NCI-H82 (cell line): ENCODE measurements at regions not wholly inside any gene's neighbourhood (a gene's known extent, or its start where the extent isn't known, plus 50 kb on each side); places are given as distances from the start of the nearest gene placed in this dataset.

ENCODE experiments used
- DNase-seq: peaks from one replicate; lab custom pipeline; 2025; lab: John Stamatoyannopoulos, UW

DNA sequence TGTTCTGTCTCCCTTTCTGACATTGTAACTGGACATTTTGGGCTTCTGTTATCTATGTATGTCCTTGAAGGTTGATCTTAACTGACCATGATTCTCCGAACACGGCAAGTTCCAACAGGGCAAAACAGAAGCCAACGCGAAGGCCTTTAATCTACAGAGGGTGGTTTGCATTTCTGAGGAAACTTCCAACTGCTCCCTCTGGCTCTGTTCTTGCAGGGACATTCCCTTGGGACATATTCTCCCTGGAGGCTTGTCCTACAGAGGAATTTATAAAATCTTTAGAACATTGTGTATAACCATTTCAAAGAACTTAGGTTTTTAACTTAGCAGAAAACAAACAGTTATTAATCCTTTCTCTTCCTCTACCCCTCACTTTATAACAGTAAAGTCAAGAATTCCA, 189.0 kb upstream of the CDYL start:
- DNase-seq: no peak

DNA sequence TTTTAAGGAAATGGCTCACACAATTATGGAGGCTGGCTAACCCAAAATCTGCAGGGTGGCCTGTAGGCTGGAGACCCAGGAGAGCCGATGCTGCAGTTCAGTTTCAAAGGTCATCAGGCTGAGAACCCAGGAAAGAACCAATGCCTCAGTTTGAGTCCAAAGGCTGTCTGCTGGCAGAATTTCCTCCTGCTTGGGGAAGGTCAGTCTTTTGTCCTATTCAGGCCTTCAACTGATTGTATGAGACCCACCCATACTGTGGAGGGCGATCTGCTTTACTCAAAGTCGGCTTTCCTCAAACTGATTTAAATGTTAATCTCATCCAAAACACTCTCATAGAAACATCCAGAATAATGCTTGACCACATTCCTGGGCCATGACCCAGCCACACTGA, 189.7 kb upstream of the CDYL start:
- DNase-seq: no peak

GRCh38 chr6:4585682-4586468, 190.3 kb upstream of the CDYL start:
- no peak for DNase-seq

DNA sequence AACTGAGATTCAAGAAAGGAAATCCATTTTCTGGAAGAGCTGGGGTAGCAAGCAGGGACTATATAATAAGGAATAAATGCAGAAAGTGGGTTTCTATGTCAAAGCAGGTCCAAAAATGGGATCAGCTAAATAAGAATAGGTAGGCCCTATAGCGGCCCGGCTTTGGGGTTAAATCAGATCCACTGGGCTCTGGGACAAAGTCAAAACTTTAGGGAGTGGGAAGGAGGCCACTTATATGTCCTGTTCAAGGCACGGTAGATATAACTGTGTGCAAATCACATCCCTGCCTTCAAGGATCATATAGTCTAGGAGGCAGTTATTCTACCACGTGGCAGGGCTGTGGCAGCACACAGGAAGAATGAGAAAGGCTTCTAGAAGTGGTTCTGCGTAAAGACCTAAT, 191.4 kb upstream of the CDYL start:
- DNase-seq: no peak

DNA sequence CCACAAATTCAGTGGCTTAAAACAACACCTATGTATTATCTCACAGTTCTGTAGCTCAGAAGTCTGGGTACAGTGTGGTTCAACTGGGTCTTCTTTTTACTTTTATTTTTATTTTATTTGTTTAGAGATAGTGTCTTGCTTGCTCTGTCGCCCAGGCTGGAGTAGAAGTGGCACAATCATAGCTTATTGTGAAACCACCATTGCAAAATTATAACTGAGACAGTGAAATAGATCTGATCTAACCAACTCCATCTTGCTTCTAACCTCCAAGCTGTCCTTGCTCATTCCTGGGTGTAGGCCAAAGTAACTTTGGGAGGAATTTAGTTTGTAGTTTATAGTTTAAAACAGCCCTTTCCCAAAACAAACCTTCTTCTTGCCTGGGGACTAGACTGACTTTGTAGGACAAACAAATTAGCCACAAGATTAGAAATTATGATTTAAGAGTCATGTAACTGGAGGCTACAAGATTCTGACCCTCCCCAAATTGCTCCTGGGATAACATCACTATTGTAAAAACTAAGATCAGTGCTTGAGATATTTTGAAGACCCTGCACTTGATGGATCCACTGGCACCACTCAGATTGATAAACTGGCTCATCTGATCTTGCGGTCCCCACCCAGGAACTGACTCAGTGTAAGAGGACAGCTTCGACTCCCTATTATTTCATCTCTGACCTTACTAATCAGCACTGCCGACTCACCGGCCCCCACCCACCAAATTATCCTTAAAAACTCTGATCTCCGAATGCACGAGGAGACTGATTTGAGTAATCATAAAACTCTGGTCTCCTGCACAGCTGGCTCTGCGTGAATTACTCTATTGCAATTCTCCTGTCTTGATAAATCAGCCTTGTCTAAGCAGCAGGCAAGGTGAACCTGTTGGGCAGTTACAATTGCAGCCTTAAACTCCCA, 193.4 kb upstream of the CDYL start:
- no peak for DNase-seq

GRCh38 chr6:4581468-4582385, 194.5 kb upstream of the CDYL start:
- no peak for DNase-seq

DNA sequence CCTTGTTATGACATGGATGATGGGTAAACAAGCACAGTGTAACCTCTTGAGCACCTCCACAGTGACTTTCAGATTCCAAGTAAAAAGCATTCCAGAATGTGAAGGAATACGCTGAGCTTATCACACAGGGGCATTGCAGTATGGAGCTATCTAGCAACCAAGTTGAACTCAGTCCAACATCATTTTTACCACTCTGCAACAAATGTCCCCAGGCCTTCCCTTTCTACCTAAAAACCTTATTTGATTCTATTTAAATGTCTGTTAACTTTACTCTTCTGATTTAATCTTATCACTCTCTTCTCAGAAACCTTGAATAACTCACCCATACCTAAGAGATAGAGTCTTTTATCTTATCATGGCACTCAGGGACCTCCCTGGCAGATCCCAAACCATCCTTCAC, 195.8 kb upstream of the CDYL start:
- no peak for DNase-seq

DNA sequence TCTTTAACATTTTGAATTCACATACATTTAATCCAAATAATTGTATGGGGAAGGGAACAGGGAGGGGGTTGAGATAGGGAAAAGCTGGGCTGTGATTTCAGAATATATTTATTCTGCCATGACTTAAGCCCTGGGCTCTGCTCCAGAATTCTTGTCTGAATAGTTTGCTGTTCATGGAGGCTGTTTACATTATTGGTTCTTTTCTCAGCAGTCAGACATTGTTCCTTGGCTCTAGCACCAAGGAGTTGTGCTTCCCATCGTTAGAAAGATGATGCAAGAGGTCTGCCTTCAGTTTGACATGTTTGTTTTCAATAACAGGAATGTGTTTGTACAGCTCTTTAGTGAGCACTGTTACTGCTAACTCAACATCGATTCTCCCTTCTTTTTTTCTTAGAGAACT, 198.8 kb upstream of the CDYL start:
- no peak for DNase-seq

DNA sequence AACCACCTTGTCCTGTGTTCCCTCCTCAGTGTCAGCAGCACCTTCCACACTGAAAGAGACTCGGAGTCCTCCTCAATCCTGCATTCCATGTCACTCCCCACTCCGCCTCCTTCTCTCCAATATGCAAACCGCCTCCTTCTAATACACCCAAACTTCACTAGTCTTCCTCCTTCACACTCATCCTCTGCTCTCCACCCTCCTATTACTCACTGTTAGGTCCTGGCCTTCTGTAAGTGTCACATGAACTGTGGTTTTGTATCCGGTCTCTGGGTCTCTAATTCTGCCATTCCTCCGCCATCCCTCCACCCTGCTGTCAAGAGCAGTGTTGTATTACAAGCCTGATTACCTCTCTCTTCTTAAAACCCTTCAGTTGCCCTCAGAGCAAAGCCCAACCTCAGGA, 200.5 kb upstream of the CDYL start:
- no peak for DNase-seq

GRCh38 chr6:4574007-4574406, 202.2 kb upstream of the CDYL start:
- DNase-seq: no peak

- DNase-seq: no peak
Observed at GRCh38 chr6:4571011-4571410, 205.2 kb upstream of the CDYL start.

GRCh38 chr6:4568138-4568537, 208.1 kb upstream of the CDYL start:
- no peak for DNase-seq

- no peak for DNase-seq
Observed at GRCh38 chr6:4567141-4567540, 209.1 kb upstream of the CDYL start.

GRCh38 chr6:4565301-4566250, 210.6 kb upstream of the CDYL start:
- DNase-seq: no peak

DNA sequence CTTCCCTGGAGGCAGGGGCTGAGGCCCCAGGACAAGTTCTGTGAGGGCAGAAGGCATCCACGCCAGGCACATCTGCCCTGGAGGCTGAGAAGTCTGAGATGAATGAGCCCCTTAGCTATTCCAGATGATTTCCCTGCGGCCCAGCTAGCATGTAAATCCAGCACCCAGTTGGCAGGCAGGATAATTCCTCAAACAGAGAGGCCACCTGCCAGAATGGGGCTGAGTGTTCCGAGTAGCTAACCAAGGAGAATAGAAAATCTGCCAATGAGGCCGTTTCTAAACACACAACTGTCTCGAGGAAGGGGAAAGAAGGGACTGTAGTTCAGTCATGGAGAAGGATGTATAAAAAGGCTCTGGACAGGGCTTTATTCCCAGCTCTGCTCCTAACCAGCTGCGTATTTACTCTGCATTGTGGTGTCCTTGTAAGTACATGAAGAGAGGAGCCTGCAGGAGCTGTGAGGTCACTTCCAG, 211.4 kb upstream of the CDYL start:
- DNase-seq: no peak

DNA sequence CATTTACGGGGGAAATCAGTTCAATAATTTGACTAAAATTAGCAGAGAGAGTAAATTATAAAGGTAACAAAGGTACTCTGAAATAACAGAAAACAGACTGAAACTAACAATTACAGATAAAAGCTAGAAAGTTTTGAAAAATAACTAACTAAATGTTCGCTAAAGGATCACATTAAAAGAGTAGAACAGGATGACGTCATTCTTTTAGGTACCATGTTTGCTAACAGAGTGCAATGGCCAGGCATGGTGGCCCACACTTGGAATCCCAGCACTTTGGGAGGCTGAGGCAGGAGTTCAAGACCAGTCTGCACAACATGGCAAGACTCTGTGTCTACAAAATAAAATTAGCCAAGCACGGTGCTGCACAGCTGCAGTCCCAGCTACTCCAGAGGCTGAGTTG, 212.3 kb upstream of the CDYL start:
- no peak for DNase-seq

DNA sequence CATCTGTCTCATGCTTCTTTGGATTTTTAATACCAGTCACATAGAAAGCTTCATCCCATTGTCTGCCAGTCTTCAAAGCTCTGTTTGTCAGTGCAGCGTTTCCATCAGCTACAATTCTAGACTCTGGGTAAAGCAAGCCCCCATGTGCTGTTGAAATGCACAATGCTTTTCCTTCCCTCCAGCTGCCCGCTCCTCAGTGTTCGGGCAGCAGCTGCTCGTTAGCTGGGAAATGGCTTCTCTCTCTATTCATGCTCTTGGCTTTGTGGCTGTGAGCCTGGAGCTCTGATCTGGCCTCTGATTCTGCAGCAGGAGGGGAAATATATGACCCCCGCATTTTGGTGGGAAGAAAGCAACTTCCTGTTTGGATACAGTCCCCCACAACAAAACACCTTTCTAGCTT, 213.0 kb upstream of the CDYL start:
- no peak for DNase-seq

- no peak for DNase-seq
Observed at GRCh38 chr6:4561773-4562400, 214.3 kb upstream of the CDYL start.

DNA sequence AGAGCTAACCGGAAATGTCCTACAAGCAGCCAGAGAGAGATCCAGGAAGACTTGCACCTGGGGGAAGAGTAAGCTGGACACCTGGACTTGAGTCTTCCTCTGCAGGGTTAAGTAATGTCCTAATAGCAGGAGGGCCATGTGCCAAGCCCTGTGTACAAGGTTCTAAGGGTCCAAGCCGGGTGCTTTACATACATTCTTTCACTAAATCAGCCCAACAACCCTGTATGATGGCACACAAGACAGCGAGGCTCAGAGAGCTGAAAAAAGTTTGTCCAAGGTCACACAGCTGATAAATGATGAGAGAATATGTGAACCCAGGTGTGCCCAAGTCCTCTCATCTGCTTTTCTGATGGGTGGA, 215.1 kb upstream of the CDYL start:
- DNase-seq: no peak

GRCh38 chr6:4560221-4561077, 215.8 kb upstream of the CDYL start:
- no peak for DNase-seq
